GM13976 (cell line): ENCODE measurements at regions not wholly inside any gene's neighbourhood (a gene's known extent, or its start where the extent isn't known, plus 50 kb on each side); places are given as distances from the start of the nearest gene placed in this dataset.

ENCODE experiments used
- DNase-seq: peaks from one replicate; pipeline ENCODE4 v3.0.0; 2012; ENCODE audit warnings: low spot score
- CTCF ChIP-seq: IDR thresholded peaks from 2 replicates; pipeline ENCODE4 v1.5.1; 2012; ENCODE audit warnings: borderline replicate concordance, mild to moderate bottlenecking; ENCODE audit not compliant: insufficient read depth; ENCODE audit errors: extremely low read depth, missing control alignments, control extremely low read depth
- in situ Hi-C: fragments of 300-500 bp; cut with MboI; formaldehyde crosslinking; loops from one replicate; pipeline ENCODE4 v1.12.0; 2022; ENCODE audit warnings: low sequenced_read_pairs, mixed read lengths, inconsistent platforms; ENCODE audit not compliant: unreplicated experiment

- DNase-seq: no peak
- in situ Hi-C loops: no loop called here
- TF ChIP-seq CTCF: no peak
These were observed 106.0 kb downstream of the CMPK2 start for GRCh38 chr2:6759689-6760088.

DNA sequence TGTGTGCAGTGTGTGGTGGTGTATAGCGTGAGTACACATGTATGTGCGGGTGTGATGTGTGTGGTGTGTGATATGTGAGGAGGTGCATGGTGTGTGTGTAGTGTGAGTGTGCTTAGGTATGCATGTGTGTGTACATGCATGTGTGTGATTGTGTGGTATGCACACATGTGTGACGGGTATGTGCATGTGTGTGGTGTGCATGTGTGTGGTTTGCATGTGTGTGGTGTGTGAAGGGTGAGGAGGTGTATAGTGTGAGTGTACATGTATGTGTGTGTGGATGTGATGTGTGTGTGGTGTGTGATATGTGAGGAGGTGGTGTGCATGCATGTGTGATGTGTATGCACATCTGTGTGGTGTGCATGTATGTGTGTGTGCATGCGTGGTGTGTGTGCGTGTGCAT lies 105.6 kb downstream of the CMPK2 start:
- no peak for DNase-seq
- in situ Hi-C loops: no loop called here
- no peak for TF ChIP-seq CTCF

GRCh38 chr2:6764968-6765723 lies 100.6 kb downstream of the CMPK2 start:
- DNase-seq: no peak
- no peak for TF ChIP-seq CTCF
- in situ Hi-C loops: no loop called here

DNA sequence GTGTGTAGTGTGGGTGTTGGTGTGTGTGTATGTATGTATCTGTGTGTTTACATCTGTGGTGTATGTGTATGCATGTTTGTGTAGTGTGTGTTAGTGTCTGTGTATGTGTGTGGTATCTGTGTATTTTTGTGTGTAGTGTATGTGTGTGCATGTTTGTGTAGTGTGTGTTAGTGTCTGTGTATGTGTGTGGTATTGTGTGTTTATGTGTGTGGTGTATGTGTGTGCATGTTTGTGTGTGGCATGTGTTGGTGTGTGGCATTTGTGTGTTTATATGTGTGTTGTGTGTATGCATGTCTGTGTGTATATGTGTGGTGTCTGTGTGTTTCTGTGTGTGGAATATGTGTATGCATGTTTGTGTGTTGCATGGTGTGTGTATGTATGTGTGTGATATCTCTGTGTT lies 96.4 kb downstream of the CMPK2 start:
- in situ Hi-C loops: no loop called here
- no peak for DNase-seq

GRCh38 chr2:6770006-6770405 lies 95.7 kb downstream of the CMPK2 start:
- in situ Hi-C loops: no loop called here
- DNase-seq: no peak
- TF ChIP-seq CTCF: no peak

More for the DNA sequence above, 96.4 kb downstream of the CMPK2 start:
- no peak for TF ChIP-seq CTCF

- TF ChIP-seq CTCF: no peak
- no peak for DNase-seq
- in situ Hi-C loops: no loop called here
These were observed 93.8 kb downstream of the CMPK2 start for GRCh38 chr2:6771634-6772611.
